DMS 273 treated with DMSO at 0.1 percent for 48 hours (cell line): ENCODE measurements at regions not wholly inside any gene's neighbourhood (a gene's known extent, or its start where the extent isn't known, plus 50 kb on each side); places are given as distances from the start of the nearest gene placed in this dataset.

ENCODE experiments used
- DNase-seq: peaks from one replicate; lab custom pipeline; 2025; lab: John Stamatoyannopoulos, UW

GRCh38 chrX:45295259-45295986, 94.7 kb upstream of the DIPK2B start:
- no peak for DNase-seq

- no peak for DNase-seq
These were observed 73.9 kb upstream of the DIPK2B start for GRCh38 chrX:45274576-45274975.

GRCh38 chrX:45267007-45267406, 66.3 kb upstream of the DIPK2B start:
- no peak for DNase-seq

GRCh38 chrX:45266456-45266855, 65.8 kb upstream of the DIPK2B start:
- DNase-seq, result no peak

DNA sequence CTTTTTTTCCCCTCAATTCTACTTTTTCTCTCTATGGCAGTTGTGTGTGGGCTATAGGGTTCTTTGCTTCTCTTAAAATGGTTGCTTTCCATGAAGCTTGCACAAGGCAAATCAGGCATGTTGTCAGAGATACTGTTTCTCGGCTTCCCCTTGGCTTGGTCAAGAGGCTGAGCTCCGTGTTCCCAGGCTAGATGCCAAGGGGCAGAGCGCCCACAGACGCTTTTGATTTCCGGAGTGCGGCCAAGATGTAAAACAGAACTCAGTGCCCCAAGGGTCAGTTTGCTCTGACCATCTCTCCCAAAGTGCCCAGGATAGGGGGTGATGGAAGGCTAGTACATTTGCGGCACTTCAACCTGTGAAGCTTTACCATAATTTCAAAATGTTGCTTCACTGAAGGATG, 64.2 kb upstream of the DIPK2B start:
- no peak for DNase-seq

DNA sequence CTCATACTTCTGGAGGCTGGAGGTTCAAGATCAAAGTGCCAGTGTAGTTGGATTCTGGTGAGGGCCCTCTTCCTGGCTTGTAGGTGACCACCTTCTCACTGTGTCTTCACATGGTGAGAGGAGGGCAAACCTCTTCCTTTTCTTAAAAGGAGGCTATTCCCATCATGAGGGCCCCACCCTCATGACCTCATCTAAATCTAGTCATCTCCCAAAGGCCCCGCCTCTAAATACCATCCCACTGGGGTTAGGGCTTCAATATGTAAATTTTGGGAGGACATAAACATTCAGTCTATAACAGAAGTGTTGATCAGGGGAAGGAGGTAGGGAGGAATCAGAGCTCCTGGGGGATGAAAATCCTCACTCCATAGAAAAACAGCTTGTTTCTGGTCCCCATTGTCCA, 60.8 kb upstream of the DIPK2B start:
- DNase-seq, result no peak

- DNase-seq, result no peak
These were observed 60.3 kb upstream of the DIPK2B start for GRCh38 chrX:45261005-45261404.

- no peak for DNase-seq
These were observed 58.2 kb upstream of the DIPK2B start for GRCh38 chrX:45258731-45259402.
